GM13976 (cell line): ENCODE measurements at regions not wholly inside any gene's neighbourhood (a gene's known extent, or its start where the extent isn't known, plus 50 kb on each side); places are given as distances from the start of the nearest gene placed in this dataset.

ENCODE experiments used
- DNase-seq: peaks from one replicate; pipeline ENCODE4 v3.0.0; 2012; ENCODE audit warnings: low spot score
- in situ Hi-C: fragments of 300-500 bp; cut with MboI; formaldehyde crosslinking; loops from one replicate; pipeline ENCODE4 v1.12.0; 2022; ENCODE audit warnings: low sequenced_read_pairs, mixed read lengths, inconsistent platforms; ENCODE audit not compliant: unreplicated experiment
- TF ChIP-seq, protein P1 (sequence below): IDR thresholded peaks from 2 replicates; pipeline ENCODE4 v1.5.1; 2012; ENCODE audit warnings: borderline replicate concordance, mild to moderate bottlenecking; ENCODE audit not compliant: insufficient read depth; ENCODE audit errors: extremely low read depth, missing control alignments, control extremely low read depth

DNA sequence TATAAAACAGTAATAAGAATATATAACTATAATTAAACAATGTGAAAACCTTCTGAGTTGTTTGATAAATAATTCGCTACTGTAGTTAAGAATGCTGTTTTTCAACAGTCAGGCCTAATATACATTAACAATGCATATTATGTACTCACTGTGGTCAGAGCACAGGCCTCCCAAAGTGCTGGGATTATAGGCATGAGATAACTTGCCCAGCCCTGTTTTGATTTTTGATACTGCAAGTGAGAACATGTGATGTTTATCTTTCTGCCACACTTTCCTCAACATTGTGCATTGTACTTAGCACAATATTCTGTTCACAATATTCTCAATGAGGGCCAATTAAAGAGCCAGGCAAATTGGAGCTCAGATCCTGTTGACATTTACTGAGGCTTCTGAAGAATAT lies 274.5 kb upstream of the RARB start:
- in situ Hi-C loops: no loop called here
- no peak for DNase-seq

DNA sequence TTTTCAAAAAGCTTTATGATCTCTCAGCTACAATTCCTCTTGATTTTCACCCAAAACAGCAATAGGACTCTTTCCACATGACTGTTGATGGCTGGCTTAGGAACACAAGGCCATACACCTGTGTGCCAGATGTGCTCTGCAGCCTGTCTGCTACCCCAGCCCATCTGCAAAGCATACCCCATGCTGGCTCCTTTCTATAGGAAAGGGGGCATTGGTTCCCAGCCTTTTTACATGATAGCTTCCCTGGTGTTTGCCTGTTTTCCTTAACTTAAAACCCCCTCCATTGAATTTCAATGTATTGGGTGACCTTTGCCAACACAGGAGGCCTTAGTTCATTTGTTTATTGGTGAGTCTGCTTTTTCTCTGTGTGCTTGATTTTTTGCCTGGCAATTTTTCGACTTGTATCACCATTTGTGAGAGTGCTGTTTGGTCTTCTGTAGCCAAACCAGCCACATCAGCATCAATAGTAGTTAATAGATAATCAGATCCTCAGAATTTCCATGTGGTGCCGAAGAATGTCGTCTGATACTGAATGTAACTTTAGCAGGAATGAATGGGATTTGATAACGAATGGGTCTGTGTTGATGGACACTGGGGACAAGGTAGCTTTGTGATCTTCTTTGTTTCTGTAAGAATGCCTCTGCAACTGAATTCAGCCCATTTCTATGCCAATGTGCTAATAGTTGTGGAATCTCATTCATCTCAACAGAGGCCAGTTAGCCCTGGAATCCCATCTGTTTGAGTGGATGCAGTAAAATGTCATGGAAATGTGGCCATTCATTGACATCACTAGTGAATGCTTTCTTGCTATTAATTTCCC lies 272.2 kb upstream of the RARB start:
- DNase-seq: no peak
- in situ Hi-C loops: no loop called here
- TF ChIP-seq, protein P1, sequence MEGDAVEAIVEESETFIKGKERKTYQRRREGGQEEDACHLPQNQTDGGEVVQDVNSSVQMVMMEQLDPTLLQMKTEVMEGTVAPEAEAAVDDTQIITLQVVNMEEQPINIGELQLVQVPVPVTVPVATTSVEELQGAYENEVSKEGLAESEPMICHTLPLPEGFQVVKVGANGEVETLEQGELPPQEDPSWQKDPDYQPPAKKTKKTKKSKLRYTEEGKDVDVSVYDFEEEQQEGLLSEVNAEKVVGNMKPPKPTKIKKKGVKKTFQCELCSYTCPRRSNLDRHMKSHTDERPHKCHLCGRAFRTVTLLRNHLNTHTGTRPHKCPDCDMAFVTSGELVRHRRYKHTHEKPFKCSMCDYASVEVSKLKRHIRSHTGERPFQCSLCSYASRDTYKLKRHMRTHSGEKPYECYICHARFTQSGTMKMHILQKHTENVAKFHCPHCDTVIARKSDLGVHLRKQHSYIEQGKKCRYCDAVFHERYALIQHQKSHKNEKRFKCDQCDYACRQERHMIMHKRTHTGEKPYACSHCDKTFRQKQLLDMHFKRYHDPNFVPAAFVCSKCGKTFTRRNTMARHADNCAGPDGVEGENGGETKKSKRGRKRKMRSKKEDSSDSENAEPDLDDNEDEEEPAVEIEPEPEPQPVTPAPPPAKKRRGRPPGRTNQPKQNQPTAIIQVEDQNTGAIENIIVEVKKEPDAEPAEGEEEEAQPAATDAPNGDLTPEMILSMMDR: no peak

More for the DNA sequence above, 274.5 kb upstream of the RARB start:
- TF ChIP-seq, protein P1: no peak

DNA sequence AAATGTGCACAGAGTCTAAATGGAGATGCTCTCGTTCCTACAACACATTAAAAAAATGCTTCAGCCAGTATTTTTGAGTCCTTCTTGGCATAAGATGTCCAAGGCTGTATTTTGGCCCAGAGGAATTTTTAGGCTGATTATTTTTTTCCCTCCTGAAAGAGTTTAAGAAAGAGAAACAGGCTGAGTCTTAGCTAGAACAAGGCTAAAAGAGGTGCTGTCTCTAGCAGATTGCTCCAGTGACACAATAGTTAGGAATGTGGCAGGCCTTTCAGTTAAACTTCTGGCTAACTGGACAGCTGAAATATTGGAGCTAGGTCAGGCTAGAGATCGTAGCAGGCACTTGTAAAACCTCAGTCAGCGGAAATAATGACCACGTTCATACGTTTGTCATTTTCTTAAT lies 271.4 kb upstream of the RARB start:
- TF ChIP-seq, protein P1: no peak
- no peak for DNase-seq
- in situ Hi-C loops: no loop called here

DNA sequence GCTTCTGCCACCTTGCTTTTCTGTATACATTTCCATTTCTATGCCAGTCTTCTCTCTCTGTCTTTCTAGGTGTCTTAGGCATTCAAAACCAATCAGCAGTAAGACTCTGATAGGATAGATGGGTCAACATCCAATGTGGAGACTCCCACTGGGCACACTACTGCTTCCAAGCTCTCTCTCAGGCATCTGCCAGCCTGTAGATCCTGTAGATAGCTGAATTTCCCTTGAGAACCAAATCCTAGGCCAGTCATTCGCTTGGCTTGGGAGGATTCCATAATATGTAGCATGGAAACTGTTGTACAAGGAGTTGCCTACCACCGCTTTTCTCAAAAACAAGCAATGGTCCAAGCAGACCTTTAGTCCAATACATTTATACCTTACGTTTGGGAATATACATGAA lies 262.8 kb upstream of the RARB start:
- TF ChIP-seq, protein P1: no peak
- DNase-seq: no peak
- in situ Hi-C loops: no loop called here

DNA sequence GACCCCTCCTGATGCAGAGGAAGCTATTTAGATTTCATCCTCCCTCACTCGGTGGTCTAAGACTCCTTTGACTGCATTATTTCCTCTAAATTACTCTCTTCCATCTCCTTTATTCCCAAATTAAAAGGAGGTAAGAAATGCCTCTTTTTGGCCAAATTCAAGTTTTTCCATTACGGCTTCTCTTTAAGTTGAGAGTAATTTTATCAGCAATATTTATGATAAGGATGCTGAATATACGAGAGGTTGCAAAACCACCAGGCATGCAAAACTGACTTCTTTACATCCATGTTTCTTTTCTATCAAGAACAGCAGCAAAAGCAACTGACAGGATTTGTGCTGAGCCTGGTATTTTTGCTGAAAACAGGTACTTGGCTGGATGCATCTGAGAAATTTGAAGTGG lies 262.0 kb upstream of the RARB start:
- in situ Hi-C loops: no loop called here
- DNase-seq: no peak
- TF ChIP-seq, protein P1: no peak

DNA sequence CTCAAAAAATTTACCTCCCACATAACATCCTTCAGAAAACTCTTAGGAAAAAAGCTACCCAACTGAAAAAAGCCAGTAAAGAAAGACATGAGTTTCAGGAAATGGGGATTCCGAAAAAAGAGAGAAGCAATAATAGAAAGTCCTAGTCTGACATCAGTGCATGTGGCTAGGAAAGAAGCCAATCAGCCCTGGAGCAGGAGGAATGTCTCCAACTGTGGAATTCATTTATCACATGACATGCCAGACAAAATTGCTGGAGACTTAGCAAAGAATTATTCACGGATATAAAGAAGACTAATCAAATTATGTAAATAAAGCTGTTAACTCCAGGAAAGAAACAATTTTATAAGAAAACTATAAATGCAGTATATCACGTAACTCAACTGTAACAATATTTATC lies 258.9 kb upstream of the RARB start:
- in situ Hi-C loops: no loop called here
- no peak for DNase-seq
- TF ChIP-seq, protein P1: no peak
